NB4 (cell line): ENCODE measurements at regions not wholly inside any gene's neighbourhood (a gene's known extent, or its start where the extent isn't known, plus 50 kb on each side); places are given as distances from the start of the nearest gene placed in this dataset.

ENCODE experiments used
- MAX ChIP-seq: IDR thresholded peaks from 2 replicates; pipeline ENCODE4 v1.6.1; 2011; ENCODE audit warnings: low read depth, low read length
- MYC ChIP-seq: IDR thresholded peaks from 2 replicates; pipeline ENCODE4 v1.6.1; 2011; ENCODE audit warnings: low read depth, low read length
- POLR2A ChIP-seq: IDR thresholded peaks from 2 replicates; pipeline ENCODE4 v1.6.1; 2011; ENCODE audit warnings: mild to moderate bottlenecking; ENCODE audit not compliant: insufficient read length; ENCODE audit errors: extremely low read depth
- TF ChIP-seq, protein P1 (sequence below): IDR thresholded peaks from one replicate; pipeline ENCODE4 v1.5.1; 2012; ENCODE audit warnings: low read depth, low read length

GRCh38 chr5:71838286-71838685 lies 119.2 kb downstream of the CARTPT start:
- TF ChIP-seq POLR2A: no peak
- TF ChIP-seq, protein P1, sequence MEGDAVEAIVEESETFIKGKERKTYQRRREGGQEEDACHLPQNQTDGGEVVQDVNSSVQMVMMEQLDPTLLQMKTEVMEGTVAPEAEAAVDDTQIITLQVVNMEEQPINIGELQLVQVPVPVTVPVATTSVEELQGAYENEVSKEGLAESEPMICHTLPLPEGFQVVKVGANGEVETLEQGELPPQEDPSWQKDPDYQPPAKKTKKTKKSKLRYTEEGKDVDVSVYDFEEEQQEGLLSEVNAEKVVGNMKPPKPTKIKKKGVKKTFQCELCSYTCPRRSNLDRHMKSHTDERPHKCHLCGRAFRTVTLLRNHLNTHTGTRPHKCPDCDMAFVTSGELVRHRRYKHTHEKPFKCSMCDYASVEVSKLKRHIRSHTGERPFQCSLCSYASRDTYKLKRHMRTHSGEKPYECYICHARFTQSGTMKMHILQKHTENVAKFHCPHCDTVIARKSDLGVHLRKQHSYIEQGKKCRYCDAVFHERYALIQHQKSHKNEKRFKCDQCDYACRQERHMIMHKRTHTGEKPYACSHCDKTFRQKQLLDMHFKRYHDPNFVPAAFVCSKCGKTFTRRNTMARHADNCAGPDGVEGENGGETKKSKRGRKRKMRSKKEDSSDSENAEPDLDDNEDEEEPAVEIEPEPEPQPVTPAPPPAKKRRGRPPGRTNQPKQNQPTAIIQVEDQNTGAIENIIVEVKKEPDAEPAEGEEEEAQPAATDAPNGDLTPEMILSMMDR: no peak
- TF ChIP-seq MYC: no peak
- TF ChIP-seq MAX: no peak
